ENCODE measurements at regions not wholly inside any gene's neighbourhood (a gene's known extent, or its start where the extent isn't known, plus 50 kb on each side); places are given as distances from the start of the nearest gene placed in this dataset.

DNA sequence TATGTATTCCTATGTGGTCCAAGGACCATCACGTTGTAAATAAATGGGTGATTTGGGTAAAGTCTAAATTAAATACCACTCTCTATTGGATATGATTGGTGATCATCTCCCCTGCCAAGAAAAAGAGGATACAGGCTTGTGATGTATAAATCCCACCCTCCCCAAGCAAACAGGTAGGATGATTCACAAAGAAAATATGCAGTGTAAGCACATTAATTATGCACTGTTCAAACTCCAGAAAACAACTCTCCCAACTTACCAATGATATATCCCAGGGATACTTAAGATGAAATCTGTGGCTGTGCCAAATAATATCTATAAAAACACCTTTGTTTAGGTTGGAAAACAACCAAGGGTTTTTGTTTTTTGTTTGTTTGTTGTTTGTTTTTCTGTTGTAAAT is 795.9 kb downstream of the XPNPEP1 start:
- TF ChIP-seq, protein P1, sequence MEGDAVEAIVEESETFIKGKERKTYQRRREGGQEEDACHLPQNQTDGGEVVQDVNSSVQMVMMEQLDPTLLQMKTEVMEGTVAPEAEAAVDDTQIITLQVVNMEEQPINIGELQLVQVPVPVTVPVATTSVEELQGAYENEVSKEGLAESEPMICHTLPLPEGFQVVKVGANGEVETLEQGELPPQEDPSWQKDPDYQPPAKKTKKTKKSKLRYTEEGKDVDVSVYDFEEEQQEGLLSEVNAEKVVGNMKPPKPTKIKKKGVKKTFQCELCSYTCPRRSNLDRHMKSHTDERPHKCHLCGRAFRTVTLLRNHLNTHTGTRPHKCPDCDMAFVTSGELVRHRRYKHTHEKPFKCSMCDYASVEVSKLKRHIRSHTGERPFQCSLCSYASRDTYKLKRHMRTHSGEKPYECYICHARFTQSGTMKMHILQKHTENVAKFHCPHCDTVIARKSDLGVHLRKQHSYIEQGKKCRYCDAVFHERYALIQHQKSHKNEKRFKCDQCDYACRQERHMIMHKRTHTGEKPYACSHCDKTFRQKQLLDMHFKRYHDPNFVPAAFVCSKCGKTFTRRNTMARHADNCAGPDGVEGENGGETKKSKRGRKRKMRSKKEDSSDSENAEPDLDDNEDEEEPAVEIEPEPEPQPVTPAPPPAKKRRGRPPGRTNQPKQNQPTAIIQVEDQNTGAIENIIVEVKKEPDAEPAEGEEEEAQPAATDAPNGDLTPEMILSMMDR (tag by site-specific recombination; IDR thresholded peaks at IDR 0.05): no peak
- TF ChIP-seq ZNF223 (tag by site-specific recombination; IDR thresholded peaks at IDR 0.05) (no peak), ZNF221 (tag by site-specific recombination; IDR thresholded peaks at IDR 0.05; ENCODE audit: borderline replicate concordance) (no peak), ZNF768 (tag by site-specific recombination; IDR thresholded peaks at IDR 0.05) (no peak), ZNF157 (tag by site-specific recombination; IDR thresholded peaks at IDR 0.05) (no peak), TRIM28 (IDR thresholded peaks at IDR 0.05; ENCODE audit: borderline replicate concordance, low read length) (no peak), ATF2 (tag by site-specific recombination; IDR thresholded peaks at IDR 0.05; ENCODE audit: low read depth) (no peak)
- TF ChIP-seq, protein P2, sequence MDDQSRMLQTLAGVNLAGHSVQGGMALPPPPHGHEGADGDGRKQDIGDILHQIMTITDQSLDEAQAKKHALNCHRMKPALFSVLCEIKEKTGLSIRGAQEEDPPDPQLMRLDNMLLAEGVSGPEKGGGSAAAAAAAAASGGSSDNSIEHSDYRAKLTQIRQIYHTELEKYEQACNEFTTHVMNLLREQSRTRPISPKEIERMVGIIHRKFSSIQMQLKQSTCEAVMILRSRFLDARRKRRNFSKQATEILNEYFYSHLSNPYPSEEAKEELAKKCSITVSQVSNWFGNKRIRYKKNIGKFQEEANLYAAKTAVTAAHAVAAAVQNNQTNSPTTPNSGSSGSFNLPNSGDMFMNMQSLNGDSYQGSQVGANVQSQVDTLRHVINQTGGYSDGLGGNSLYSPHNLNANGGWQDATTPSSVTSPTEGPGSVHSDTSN (CRISPR knock-in tag; IDR thresholded peaks at IDR 0.05): no peak
- TF ChIP-seq, protein P3, sequence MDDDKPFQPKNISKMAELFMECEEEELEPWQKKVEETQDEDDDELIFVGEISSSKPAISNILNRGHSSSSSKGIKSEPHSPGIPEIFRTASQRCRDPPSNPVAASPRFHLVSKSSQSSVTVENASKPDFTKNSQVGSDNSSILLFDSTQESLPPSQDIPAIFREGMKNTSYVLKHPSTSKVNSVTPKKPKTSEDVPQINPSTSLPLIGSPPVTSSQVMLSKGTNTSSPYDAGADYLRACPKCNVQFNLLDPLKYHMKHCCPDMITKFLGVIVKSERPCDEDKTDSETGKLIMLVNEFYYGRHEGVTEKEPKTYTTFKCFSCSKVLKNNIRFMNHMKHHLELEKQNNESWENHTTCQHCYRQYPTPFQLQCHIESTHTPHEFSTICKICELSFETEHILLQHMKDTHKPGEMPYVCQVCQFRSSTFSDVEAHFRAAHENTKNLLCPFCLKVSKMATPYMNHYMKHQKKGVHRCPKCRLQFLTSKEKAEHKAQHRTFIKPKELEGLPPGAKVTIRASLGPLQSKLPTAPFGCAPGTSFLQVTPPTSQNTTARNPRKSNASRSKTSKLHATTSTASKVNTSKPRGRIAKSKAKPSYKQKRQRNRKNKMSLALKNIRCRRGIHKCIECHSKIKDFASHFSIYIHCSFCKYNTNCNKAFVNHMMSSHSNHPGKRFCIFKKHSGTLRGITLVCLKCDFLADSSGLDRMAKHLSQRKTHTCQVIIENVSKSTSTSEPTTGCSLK (tag by site-specific recombination; IDR thresholded peaks at IDR 0.05): no peak
